Omental fat pad (tissue), 3 donors: ENCODE measurements at regions not wholly inside any gene's neighbourhood (a gene's known extent, or its start where the extent isn't known, plus 50 kb on each side); places are given as distances from the start of the nearest gene placed in this dataset.

ENCODE experiments used
- ATAC-seq: fragments of 150-250 bp; one replicate; pipeline ENCODE4 v1.9.1; 2016; ENCODE audit warnings: mild to moderate bottlenecking, moderate library complexity; ENCODE audit not compliant: low FRiP score
- DNase-seq: peaks from one replicate; pipeline ENCODE4 v3.0.0-alpha.2; 2019; ENCODE audit warnings: low spot score
- CTCF ChIP-seq, 3 donors: fragments of 450-650 bp; IDR thresholded peaks; one replicate each; pipeline ENCODE4 v1.5.1; 2016 to 2017; ENCODE audit warnings: antibody characterized with exemption in 3 of 3, mild to moderate bottlenecking in 3 of 3, moderate library complexity in 2 of 3

DNA sequence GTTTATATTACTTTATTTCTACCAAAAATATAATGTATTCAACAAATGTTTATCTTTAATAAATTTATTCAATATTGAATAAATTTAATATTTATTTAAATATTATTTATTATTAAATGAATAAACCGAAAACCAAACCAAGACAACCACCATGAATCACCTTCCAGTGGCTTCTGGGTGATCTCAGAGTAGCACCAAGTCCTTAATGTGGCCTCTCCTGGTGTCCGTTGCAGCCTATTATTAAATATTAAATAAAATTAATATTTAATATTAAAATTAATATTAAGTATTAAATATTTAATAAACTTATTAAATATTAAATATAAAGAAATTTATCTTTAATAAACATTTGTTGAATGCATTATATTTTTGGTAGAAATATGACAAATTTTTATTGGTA, 143.3 kb upstream of the PLPP4 start:
- no peak for TF ChIP-seq CTCF (IDR thresholded peaks at IDR 0.05)
- DNase-seq (no peak), ATAC-seq (no peak)

GRCh38 chr10:120314442-120314841, 142.6 kb upstream of the PLPP4 start:
- ATAC-seq, result no peak
- no peak for DNase-seq
- no peak for TF ChIP-seq CTCF (IDR thresholded peaks at IDR 0.05)

DNA sequence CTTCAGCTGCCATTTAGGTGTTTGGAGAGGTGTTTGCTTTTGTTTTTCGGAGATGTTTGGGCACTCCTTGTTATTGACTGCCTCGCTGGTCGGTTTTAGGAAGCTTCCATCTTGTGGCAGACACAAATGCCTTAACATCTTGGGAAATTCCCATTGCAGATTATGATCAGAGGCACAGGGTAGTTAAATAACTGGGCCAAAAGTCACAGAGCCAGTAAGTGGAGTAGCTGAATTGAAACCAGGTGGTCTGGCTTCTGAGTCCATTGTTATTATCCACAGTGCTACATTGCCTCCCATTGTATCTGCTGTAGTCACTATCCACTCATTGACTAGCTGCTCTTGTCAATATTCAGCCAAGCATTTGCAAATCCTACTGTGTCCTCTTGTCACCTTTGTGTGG, 138.2 kb upstream of the PLPP4 start:
- TF ChIP-seq CTCF (IDR thresholded peaks at IDR 0.05), result no peak
- ATAC-seq (no peak), DNase-seq (no peak)

- no peak for TF ChIP-seq CTCF (IDR thresholded peaks at IDR 0.05)
- DNase-seq, result no peak
- ATAC-seq, result no peak
Measured at GRCh38 chr10:120327675-120328074, 129.4 kb upstream of the PLPP4 start.

GRCh38 chr10:120328647-120329046, 128.4 kb upstream of the PLPP4 start:
- no peak for DNase-seq
- no peak for ATAC-seq
- TF ChIP-seq CTCF (IDR thresholded peaks at IDR 0.05), result no peak

- no peak for DNase-seq
- no peak for ATAC-seq
- TF ChIP-seq CTCF (IDR thresholded peaks at IDR 0.05), result no peak
Measured at GRCh38 chr10:120335553-120335952, 121.5 kb upstream of the PLPP4 start.

GRCh38 chr10:120336306-120336910, 120.6 kb upstream of the PLPP4 start:
- no peak for ATAC-seq
- DNase-seq, result no peak
- TF ChIP-seq CTCF (IDR thresholded peaks at IDR 0.05), result no peak
